GM19035 (cell line): ENCODE measurements at regions not wholly inside any gene's neighbourhood (a gene's known extent, or its start where the extent isn't known, plus 50 kb on each side); places are given as distances from the start of the nearest gene placed in this dataset.

Source experiments
- ATAC-seq: cut with Tn5 transposase; IDR thresholded peaks from one replicate; pipeline ENCODE4 v1.9.1; 2021; ENCODE audit not compliant: unreplicated experiment

GRCh38 chr5:35282810-35283209 is 52.5 kb upstream of the PRLR start:
- ATAC-seq: no peak

GRCh38 chr5:35281613-35282012 is 51.3 kb upstream of the PRLR start:
- ATAC-seq: no peak
